ENCODE measurements at regions not wholly inside any gene's neighbourhood (a gene's known extent, or its start where the extent isn't known, plus 50 kb on each side); places are given as distances from the start of the nearest gene placed in this dataset.

DNA sequence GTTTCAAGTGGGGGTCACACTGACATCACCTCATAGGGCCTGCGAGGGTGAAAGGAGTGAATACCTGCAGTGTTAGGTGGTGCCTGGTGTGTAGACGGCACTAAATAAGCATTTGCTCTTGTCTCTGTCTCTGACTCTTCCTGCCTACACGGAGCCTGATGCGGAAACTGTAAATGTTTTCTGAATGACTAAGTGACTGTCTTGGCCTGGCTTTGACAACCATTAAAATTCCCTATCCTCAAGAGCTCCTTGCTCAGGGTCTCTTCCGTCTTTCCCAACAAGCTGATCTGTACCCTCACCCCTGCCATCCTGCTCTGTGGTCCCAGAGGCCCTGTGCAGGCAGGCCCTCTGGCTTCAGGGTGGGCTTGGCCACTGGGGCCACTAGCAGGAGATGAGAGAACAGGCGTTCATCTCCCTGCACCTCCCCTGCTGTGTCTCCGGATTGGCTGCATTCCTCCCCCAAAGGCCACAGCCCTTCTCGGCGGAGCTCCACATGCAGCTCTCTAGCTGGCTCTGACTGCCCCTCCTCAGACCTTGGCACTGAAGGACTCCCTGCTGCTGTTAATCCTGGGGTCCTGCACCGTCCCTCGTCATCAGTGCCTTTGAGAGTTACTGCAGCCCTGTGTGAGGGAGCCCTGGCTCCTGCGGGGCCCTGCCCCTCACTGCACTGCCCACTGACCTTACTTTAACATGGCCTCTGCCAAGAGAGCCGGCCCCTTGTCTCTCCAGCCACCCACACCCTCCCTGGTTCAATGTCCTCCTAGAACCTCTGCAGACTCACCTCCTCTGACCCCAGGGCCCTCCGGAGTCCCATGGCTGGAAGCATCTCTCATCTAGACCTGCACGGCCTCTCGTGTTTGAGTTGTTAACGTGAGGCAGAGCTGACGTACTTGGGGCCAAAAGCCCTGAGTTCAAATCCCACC is 211.1 kb downstream of the MATN1 start:
- Histone ChIP-seq H3K9me3 (ENCODE audit: low read length) (no peaks in the 10 kb centered on the region), H3K4me2 (ENCODE audit: low read depth, low read length) (no peak overlapping the region), H3K27me3 (ENCODE audit: control insufficient read depth in 1 of 2, insufficient read depth in 2 of 2, low read length in 2 of 2) (no peaks in the 10 kb centered on the region), H2AFZ (ENCODE audit: low read length) (no peak overlapping the region), H3K4me1 (ENCODE audit: insufficient read depth, low read length) (no peaks in the 10 kb centered on the region), H4K20me1 (ENCODE audit: insufficient read depth, low read length) (no peaks in the 10 kb centered on the region), H3K27ac (ENCODE audit: extremely low read length, insufficient read depth, low read length) (no peak overlapping the region), H3K36me3 (replicated peaks in 1 of 2; ENCODE audit: control insufficient read depth in 1 of 2, insufficient read depth in 2 of 2, low read length in 2 of 2) (no peaks in the 10 kb centered on the region), H3K9ac (ENCODE audit: insufficient read depth, low read depth, low read length) (no peak overlapping the region), H3K79me2 (ENCODE audit: insufficient read depth, low read length) (no peaks in the 10 kb centered on the region), H3K4me3 (replicated peaks in 1 of 3; ENCODE audit: insufficient read depth in 1 of 3, low read depth in 2 of 3, low read length in 3 of 3) (no peak overlapping the region)
- DNase-seq (ENCODE audit: low spot score) = no peak
- intact Hi-C loops (cut with micrococcal nuclease; ENCODE audit: unreplicated experiment) = no loop called here
- FAIRE-seq = no peak
- ATAC-seq = no peak
- CTCF ChIA-PET (ENCODE audit: low intra/inter-chr PET ratio, low total read pairs) = no interaction called here
- TF ChIP-seq MTF2 (CRISPR knock-in tag; IDR thresholded peaks at IDR 0.05; ENCODE audit: borderline replicate concordance) (no peak), DR1 (CRISPR knock-in tag; IDR thresholded peaks at IDR 0.05) (no peak), ZNF101 (CRISPR knock-in tag; IDR thresholded peaks at IDR 0.05; ENCODE audit: borderline replicate concordance, low read depth) (no peak), ZNF605 (CRISPR knock-in tag; IDR thresholded peaks at IDR 0.05) (no peak), MATR3 (CRISPR knock-in tag; IDR thresholded peaks at IDR 0.05) (no peak)
- TF ChIP-seq, protein P1, sequence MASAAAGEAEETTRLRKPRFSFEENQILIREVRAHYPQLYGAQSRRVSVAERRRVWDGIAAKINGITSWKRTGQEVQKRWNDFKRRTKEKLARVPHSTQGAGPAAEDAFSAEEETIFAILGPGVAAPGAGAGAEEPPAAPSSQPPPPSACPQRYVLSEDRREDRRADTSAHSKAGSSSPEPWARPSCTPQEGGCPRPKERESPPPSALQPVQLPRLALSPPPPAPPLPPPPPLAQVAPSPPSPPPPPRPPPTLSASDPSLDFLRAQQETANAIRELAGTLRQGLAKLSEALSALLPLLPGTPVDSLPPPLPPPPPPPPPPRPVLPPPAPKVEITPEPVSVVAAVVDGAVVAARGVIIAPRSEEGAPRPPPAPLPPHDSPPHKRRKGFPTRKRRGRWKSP (CRISPR knock-in tag; IDR thresholded peaks at IDR 0.05) = no peak
- POLR2A ChIA-PET = no interaction called here
- in situ Hi-C loops (cut with HindIII; ENCODE audit: extremely low pct_ligation_motif_present, low pct_unique_long_range_greater_than_20kb) = no loop called here
- WGBS (ENCODE audit: low lambda C conversion rate) = 23% methylated on average over 13 of the region's 18 CpGs
- no TSS peak for BruUV-seq (replicated peaks)

DNA sequence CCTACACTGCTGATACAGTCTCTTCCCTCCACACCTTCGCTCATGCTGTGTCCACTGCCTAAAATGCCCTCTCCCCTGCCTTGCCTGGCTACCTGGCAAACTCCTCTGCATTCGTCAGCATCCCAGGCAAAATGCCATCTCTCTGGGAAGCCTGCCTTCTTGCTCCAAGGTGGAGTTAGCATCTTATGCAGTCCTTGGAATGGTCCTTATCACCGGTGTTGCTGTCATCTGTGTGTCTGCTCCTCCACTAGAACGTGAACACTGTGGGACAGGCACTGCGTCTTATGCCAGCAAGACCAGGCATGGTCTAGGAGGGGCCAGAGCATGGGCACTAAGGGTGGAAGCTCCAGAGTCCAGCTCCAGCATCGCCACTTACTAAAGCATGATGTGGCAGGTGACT is 211.8 kb downstream of the MATN1 start:
- no peaks in the 10 kb centered on the region for H3K79me2 ChIP-seq (ENCODE audit: insufficient read depth, low read length)
- no peaks in the 10 kb centered on the region for H3K9me3 ChIP-seq (ENCODE audit: low read length)
- no peak overlapping the region for H3K4me2 ChIP-seq (ENCODE audit: low read depth, low read length)
- WGBS (ENCODE audit: low lambda C conversion rate) = 33% methylated on average over 4 of the region's 6 CpGs
- no peak overlapping the region for H3K27ac ChIP-seq (ENCODE audit: extremely low read length, insufficient read depth, low read length)
- BruUV-seq (replicated peaks) = no TSS peak
- ChIA-PET CTCF (ENCODE audit: low intra/inter-chr PET ratio, low total read pairs) (no interaction called here), POLR2A (no interaction called here)
- H2AFZ ChIP-seq (ENCODE audit: low read length) = no peak overlapping the region
- no peaks in the 10 kb centered on the region for H3K36me3 ChIP-seq (replicated peaks in 1 of 2; ENCODE audit: control insufficient read depth in 1 of 2, insufficient read depth in 2 of 2, low read length in 2 of 2)
- H3K4me1 ChIP-seq (ENCODE audit: insufficient read depth, low read length) = no peaks in the 10 kb centered on the region
- in situ Hi-C loops (cut with HindIII; ENCODE audit: extremely low pct_ligation_motif_present, low pct_unique_long_range_greater_than_20kb) (no loop called here), intact Hi-C loops (cut with micrococcal nuclease; ENCODE audit: unreplicated experiment) (no loop called here)
- no peak overlapping the region for H3K9ac ChIP-seq (ENCODE audit: insufficient read depth, low read depth, low read length)
- H3K27me3 ChIP-seq (ENCODE audit: control insufficient read depth in 1 of 2, insufficient read depth in 2 of 2, low read length in 2 of 2) = no peaks in the 10 kb centered on the region
- no peak for FAIRE-seq
- no peak for DNase-seq (ENCODE audit: low spot score)
- H3K4me3 ChIP-seq (replicated peaks in 1 of 3; ENCODE audit: insufficient read depth in 1 of 3, low read depth in 2 of 3, low read length in 3 of 3) = no peak overlapping the region
- no peaks in the 10 kb centered on the region for H4K20me1 ChIP-seq (ENCODE audit: insufficient read depth, low read length)
- ATAC-seq = no peak
- TF ChIP-seq NFKB2 (CRISPR knock-in tag; IDR thresholded peaks at IDR 0.05; ENCODE audit: borderline replicate concordance) (no peak), RXRB (CRISPR knock-in tag; IDR thresholded peaks at IDR 0.05; ENCODE audit: borderline replicate concordance) (no peak), ZSCAN20 (CRISPR knock-in tag; IDR thresholded peaks at IDR 0.05; ENCODE audit: borderline replicate concordance) (no peak), ZNF607 (CRISPR knock-in tag; IDR thresholded peaks at IDR 0.05; ENCODE audit: borderline replicate concordance) (no peak), KLF16 (CRISPR knock-in tag; IDR thresholded peaks at IDR 0.05) (no peak), NFKBIZ (CRISPR knock-in tag; IDR thresholded peaks at IDR 0.05) (no peak)
- TF ChIP-seq, protein P2, sequence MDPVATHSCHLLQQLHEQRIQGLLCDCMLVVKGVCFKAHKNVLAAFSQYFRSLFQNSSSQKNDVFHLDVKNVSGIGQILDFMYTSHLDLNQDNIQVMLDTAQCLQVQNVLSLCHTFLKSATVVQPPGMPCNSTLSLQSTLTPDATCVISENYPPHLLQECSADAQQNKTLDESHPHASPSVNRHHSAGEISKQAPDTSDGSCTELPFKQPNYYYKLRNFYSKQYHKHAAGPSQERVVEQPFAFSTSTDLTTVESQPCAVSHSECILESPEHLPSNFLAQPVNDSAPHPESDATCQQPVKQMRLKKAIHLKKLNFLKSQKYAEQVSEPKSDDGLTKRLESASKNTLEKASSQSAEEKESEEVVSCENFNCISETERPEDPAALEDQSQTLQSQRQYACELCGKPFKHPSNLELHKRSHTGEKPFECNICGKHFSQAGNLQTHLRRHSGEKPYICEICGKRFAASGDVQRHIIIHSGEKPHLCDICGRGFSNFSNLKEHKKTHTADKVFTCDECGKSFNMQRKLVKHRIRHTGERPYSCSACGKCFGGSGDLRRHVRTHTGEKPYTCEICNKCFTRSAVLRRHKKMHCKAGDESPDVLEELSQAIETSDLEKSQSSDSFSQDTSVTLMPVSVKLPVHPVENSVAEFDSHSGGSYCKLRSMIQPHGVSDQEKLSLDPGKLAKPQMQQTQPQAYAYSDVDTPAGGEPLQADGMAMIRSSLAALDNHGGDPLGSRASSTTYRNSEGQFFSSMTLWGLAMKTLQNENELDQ (CRISPR knock-in tag; IDR thresholded peaks at IDR 0.05; ENCODE audit: borderline replicate concordance) = no peak
